HG03432 (cell line): ENCODE measurements at regions not wholly inside any gene's neighbourhood (a gene's known extent, or its start where the extent isn't known, plus 50 kb on each side); places are given as distances from the start of the nearest gene placed in this dataset.
"Not testable (repeated sequence)": the region's sequence is repeated elsewhere in the genome, so short reads cannot be mapped to it uniquely, and the experiment has no call there.

Experiments used
- ATAC-seq: cut with Tn5 transposase; IDR thresholded peaks from one replicate; pipeline ENCODE4 v1.9.1; 2021; ENCODE audit warnings: mild to moderate bottlenecking, moderate library complexity; ENCODE audit not compliant: unreplicated experiment

- ATAC-seq, result no peak
Measured at GRCh38 chr22:49678137-49678841, 149.4 kb downstream of the BRD1 start.

- ATAC-seq, result no peak
Measured at GRCh38 chr22:49677495-49677889, 150.2 kb downstream of the BRD1 start.

GRCh38 chr22:49676783-49677494 lies 150.7 kb downstream of the BRD1 start:
- no peak for ATAC-seq

- ATAC-seq, result no peak
Measured at GRCh38 chr22:49676230-49676629, 151.4 kb downstream of the BRD1 start.

GRCh38 chr22:49674479-49675050 lies 153.1 kb downstream of the BRD1 start:
- ATAC-seq, result no peak

GRCh38 chr22:49673048-49673447 lies 154.6 kb downstream of the BRD1 start:
- ATAC-seq, result no peak

GRCh38 chr22:49672014-49672516 lies 155.6 kb downstream of the BRD1 start:
- no peak for ATAC-seq

GRCh38 chr22:49671331-49672013 lies 156.2 kb downstream of the BRD1 start:
- ATAC-seq, result no peak

GRCh38 chr22:49670456-49671330 lies 157.0 kb downstream of the BRD1 start:
- no peak for ATAC-seq

- not testable (repeated sequence) for ATAC-seq
Measured at GRCh38 chr22:49669969-49670455, 157.7 kb downstream of the BRD1 start.

- not testable (repeated sequence) for ATAC-seq
Measured at GRCh38 chr22:49669427-49669968, 158.2 kb downstream of the BRD1 start.

GRCh38 chr22:49668402-49668801 lies 159.3 kb downstream of the BRD1 start:
- ATAC-seq, result no peak

GRCh38 chr22:49667236-49667635 lies 160.4 kb downstream of the BRD1 start:
- ATAC-seq, result no peak

GRCh38 chr22:49666146-49666809 lies 161.4 kb downstream of the BRD1 start:
- no peak for ATAC-seq

- no peak for ATAC-seq
Measured at GRCh38 chr22:49664891-49665290, 162.8 kb downstream of the BRD1 start.

- no peak for ATAC-seq
Measured at GRCh38 chr22:49664371-49664881, 163.2 kb downstream of the BRD1 start.

- ATAC-seq, result no peak
Measured at GRCh38 chr22:49663823-49664222, 163.8 kb downstream of the BRD1 start.

- ATAC-seq, result no peak
Measured at GRCh38 chr22:49663311-49663711, 164.4 kb downstream of the BRD1 start.

- no peak for ATAC-seq
Measured at GRCh38 chr22:49662681-49663080, 165.0 kb downstream of the BRD1 start.
